HG03457 (cell line): ENCODE measurements at regions not wholly inside any gene's neighbourhood (a gene's known extent, or its start where the extent isn't known, plus 50 kb on each side); places are given as distances from the start of the nearest gene placed in this dataset.

Experiments
- ATAC-seq: cut with Tn5 transposase; IDR thresholded peaks from one replicate; pipeline ENCODE4 v1.9.1; 2021; ENCODE audit warnings: moderate number of reproducible peaks; ENCODE audit not compliant: unreplicated experiment

DNA sequence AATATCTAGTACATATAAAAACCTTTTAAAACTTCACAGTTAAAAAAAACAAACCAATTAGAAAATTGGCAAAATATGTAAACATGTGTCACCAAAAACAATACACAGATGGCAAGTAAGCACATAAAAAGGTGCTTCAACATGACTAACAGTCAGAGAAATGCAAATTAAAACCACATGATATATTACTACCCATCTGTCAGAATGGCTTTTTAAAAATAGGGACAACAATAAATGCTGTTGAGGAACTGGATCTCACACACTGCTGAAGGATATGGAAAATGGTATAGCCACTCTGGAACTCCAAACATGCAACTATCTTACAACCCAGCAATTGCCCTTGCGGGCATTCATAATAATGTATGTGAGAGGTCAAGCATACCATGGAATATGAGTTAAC is 1153.6 kb downstream of the FLRT2 start:
- no peak for ATAC-seq

DNA sequence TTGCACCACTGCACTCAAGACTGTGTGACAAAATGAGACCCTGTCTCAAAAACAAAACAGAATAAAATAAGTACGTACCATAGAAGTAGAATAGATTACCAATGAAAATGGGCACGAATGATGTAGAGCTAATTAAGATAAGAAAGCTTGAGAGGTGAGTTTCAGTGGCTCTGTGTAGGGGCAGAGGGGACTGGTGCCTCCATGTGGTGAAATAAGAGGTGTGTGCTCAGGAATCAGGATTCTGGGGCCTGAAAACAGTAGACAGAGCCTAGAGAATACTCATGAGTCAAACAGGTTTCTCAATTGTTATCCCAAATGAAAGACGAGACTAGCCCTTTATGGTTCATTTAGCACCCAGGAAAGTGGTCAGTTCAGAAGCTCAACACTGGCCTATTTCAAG is 1145.1 kb downstream of the FLRT2 start:
- ATAC-seq: no peak

DNA sequence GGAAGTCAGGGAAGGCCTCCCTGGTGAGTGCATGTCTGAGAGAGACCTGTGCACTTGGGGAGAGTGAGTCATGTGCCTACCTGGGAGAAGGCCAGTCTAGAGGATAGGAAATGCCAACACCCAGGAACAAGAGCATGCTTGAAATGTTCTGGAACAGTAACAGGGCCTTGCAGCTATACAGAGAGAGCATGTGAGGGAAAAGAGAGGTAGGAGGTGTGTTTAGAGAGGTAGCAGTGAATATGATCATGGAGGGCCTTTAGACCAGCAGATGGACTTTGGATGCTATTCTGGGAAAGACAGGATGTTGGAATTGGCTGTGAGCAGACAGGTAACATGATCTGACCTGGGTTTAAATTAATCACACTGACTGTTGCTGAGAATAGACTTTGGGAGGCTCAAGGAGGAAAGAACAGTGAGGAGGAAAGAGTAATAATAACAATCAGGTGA is 1143.6 kb downstream of the FLRT2 start:
- no peak for ATAC-seq

DNA sequence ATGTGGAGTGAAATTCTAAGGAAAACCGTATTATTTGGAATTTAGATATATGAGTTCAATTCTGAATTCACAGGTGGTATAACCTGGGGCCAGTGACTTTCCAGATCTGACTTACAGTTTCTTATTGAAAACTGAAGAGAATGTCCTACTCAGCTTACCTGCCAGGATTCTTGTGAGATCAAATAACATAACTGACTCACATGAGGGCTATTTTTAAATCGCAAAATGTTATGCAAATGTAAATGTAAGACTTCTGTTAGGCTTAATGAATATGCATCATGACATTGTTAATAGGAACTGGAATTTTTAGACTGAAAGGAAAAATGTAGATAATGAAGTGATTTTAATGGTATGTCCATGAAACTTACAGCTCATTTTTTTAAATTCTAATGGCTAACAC is 1142.1 kb downstream of the FLRT2 start:
- ATAC-seq: no peak

DNA sequence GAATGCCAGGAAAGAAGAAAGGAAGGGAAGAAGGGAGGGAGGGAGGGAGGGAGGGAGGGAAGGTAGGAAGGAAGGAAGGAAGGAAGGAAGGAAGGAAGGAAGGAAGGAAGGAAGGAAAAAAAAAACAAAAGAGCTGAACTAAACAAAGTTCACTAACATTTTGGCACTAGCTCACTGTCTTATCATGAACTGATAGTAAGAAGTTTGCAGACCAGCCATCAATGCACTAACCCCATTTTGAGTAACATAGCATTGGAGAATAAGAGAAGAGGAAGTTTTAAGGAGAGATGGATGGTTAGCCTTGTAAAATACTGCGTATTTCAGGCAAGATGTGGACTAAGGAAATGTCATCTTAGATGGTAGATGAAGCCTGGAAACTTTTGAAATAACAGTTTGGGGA is 1136.0 kb downstream of the FLRT2 start:
- ATAC-seq: no peak

DNA sequence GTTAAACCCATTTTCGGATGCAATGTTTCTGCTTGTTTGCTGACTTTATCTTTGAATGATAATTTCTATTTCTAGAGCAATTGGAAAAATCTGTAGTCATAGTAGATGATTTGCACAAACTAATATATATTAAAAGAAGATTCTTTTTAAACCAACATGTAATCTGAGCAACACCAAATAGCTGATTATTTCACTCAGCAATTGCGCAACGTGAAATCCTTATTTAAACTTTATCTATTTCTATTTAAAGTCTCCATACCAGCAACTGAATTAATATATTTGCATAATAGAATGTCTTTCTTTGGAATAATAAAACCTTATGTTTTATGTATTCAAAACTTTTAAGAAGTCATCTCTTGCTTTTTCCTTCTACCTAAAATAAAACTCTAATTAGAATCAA is 1132.4 kb downstream of the FLRT2 start:
- ATAC-seq: no peak

DNA sequence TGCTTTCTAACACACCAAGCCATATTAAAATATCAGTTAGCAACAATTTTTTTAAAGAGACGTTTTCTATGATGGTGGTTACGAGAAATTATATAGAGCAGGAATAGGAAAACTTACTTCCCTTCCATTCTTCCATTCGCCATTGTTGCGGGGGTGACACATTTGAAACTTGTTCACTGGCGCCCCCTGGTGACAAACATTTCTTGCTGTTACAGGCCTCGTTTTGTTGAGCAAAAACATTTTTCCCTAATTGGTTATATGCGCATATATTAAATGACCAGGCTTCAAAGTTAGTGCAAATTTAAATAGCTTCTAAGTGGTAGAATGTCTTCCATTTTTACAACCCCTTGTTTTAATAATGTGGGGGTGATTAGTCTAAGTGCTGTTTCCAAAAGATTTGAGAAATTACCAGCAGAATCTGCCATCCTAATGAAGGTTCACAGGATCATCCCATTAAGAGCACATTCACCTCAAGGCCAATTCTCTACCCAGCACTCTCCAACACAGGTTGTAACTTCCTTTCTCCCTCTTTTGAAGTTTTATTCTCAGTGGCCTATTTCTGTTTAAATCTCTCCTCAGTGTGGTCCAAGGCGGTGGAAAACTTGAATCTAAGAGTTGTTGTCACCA is 1124.7 kb downstream of the FLRT2 start:
- no peak for ATAC-seq

DNA sequence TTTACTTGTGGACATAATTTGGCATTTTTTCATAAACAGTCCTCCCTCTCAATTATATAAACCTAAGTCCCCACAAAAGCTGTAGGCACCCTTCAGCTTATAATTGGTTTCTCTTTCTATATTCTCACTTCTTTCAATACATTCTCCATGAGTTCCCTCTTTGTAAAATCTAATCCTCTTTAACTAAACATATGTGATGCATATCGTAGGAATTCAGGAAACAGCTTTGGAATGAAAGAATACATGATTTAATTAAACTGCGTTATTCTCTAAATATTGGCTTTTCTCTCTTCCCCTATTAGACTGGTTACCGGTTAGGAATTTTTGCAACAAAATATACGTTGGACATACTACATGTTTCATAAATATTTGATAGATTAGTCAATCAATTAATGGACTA is 1122.6 kb downstream of the FLRT2 start:
- ATAC-seq: no peak

DNA sequence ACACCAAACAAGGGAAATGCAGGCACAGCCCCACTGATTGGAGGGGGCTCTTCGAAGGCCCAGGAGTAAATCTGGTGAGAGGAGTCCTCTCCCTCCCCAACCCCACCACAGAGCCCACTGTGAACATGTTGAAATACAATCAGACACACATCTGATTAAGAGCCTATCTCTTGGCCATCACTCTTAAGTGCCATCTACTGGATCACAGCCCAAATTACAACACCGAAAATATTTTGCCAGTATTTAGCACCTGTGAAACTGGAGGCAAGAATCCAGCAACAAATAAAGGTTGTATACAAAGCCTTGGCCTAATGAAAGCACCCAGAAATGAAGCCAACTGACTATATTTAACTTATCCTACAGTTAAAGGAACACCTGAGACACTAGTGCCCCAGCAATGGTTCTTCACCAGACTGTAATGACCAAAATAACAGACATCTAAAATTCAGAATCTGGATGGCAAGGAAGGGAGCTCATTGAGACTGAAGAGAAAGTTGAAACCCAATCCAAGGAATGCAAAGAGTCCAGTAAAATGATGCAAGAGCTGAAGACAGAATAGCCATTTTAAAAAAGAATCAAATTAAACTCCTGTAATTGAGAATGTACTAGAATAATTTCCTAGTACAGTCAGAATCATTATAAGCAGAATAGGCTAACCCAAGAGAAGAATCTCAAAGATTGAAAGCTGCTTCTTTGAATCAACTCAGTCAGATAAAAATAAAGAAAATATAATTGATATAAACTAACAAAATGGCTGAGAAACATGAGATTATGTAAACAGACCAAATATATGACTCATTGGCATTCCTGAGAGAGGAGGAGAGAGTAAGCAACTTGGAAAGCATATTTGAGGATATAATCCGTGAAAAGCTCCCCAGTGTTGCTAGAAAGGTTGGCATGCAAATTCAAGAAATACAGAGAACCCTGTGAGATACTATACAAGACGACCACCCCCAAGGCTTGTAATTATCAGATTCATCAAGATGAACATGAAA is 1117.0 kb downstream of the FLRT2 start:
- no peak for ATAC-seq

DNA sequence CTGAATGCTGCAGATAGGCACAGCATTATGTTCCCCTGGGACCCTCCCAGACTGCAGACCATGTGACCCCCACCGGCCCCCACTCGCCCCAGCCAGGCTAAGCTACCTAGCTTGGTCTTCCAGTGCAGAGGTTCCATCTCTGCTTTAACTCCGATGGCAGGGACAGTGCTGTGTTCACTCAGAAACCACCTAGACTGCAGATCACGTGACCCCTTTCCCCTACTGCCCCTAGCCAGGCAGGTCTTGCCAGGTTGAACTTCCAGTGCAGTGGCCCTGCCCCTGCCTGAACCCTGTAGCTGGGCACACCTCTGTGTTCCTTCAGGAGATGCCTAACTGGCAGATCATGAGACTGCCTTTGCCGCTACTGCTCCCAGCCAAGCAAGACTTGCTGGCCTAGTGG is 1116.2 kb downstream of the FLRT2 start:
- ATAC-seq: no peak

DNA sequence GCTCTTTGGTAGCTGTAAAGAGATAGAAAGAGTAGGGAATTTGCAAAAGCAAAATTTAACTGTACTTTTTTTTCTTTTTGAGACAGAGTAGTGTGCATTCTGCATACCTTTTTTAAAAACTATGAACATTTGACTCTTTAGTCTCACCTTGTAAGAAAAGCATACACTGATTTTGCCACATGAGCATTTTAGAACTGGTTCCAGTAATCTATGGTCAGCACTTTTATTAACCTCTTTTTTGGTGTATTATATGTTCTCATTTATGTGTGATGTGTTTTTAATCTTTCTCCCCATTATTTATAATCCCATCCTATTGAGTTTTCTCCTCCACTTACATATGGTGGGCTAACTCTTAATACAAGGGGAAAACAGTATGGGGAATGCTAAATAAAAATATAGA is 1111.4 kb downstream of the FLRT2 start:
- no peak for ATAC-seq

DNA sequence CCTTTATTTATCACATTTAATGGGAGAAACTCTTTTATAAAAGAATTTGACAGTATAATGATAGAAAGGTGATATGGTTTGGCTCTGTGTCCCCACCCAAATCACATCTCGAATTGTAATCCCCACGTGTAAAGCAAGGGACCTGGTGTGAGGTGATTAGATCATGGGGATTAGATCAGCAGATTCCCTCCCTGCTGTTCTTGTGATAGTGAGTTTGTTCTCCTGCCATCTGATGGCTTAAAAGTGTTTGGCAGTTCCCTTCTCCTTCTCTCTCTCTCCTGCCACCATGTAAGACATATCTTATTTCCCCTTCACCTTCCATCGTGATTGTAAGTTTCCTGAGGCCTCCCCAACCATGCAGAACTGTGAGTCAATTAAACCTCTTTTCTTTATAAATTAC is 1110.3 kb downstream of the FLRT2 start:
- ATAC-seq: no peak

DNA sequence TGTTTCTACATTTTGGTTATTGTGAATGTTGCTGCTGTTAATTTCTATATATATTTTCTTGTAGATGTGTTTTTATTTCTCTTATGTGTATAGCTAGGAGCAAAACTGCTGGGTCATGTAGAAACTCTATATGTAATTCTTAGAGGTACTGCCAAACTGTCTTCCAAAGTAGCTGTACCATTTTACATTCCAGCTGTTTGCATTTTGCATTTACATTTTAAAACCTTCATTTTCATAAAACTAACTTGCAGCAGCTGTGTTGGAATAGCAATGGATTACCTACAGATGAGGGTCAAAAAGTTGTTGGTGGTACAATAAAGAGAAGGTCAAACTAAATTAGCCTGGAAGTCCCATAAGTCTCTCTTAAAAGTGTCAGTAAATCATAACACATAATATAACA is 1109.7 kb downstream of the FLRT2 start:
- no peak for ATAC-seq

DNA sequence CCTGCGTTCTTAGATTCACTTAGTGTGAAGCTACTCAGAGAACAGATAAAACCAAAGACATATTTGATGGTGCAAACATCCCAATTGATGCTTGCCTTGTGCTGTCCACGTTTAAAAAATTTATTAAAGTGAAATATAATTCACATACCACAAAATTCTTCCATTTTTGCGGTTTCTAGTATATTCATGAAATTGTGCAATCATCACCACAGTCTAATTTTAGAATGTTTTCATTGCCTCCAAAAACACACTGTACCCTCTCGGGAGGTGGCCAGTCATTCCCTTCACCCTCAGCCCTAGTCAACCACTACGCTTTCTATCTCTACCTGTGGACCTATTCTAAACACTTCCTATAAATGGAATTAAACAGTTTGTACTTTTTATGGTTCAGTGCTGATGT is 1109.2 kb downstream of the FLRT2 start:
- ATAC-seq: no peak

DNA sequence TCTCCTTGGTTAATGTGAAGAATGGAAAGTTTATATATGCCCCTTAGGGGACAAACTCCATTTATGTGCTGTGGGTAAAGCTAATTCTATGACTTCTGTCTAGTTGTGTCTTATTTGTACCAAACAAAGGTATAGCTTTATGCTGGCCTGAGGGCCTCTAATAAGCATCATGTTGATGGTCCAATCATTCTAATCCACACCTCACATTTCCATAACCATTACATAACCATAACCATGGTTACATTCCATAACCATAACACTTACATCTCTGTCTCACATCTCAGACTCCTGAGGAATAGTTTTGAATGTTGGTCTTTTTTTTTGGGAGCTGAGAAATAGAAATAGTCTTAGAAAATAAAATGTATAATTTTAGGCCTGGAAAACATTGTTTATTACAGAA is 1097.1 kb downstream of the FLRT2 start:
- ATAC-seq: no peak

DNA sequence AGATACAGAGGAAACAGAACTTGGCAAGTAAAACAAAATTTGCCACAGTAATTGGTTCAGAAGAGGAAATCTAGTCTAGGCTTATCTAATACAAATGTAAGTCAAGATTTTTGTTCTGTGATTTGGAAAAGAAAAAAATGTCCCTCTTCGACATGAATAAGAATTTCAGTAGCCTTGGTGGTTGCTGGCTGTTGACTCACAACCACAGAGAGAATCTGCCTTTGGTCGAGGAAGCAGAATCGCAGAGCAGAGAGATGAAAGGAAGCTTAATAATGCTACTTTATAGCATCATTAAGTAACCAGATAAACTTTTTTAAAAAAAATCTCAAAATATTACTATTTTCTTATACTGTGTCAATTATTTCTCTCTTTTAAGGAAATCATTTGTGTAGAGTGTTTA is 1096.6 kb downstream of the FLRT2 start:
- no peak for ATAC-seq

DNA sequence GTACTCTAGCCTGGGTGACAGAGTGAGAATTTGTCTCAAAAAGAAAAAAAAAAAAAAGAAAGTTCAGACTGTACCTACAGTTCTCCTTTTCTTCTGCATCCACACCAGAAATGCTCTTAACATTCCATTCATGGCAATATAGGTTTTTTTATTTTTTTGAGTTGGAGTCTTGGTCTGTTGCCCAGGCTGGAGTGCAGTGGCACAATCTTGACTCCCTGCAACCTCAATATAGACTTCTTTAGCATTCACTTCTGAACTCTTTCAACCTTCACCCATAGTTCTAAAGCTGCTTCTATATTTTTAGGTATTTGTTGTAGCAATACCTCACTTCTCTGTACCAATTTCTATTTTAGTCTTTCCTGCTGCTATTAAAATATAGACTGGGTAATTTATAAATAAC is 1095.7 kb downstream of the FLRT2 start:
- no peak for ATAC-seq

DNA sequence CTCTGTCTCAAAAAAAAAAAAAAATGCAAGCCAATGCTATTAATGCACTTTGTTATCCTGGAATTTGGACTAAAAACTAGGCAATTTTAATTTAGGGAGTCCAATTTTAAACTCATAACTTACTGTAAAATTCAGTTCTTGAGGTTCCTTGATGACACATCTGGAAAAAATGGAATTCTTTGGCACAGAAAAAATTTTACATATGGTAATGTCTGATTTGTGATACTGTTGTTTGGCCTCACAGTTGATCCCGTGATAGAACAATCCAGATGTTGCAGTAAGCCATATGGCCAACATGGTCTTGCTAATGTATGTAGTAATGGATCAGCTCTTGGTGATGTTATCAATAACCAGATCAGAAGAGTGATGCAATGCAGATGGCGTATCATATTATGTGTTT is 1089.8 kb downstream of the FLRT2 start:
- no peak for ATAC-seq

DNA sequence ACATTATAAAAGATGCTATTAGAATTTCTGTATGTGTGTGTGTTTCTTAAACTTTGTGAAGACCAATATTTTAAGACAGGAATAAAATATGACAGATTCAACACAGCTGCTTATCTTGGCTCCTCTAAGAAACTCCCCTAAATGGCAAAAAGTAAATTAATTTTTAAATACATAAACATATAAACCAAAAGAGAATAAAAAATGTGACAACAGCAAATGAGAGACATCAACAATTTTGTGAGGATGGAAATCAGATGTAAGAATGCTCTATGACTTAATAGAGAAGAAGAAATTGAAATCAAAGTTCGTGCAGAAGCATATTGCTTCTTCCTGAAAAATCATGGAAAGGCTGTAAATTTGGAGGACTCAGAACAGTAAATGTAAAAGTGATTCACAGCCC is 1083.8 kb downstream of the FLRT2 start:
- no peak for ATAC-seq

DNA sequence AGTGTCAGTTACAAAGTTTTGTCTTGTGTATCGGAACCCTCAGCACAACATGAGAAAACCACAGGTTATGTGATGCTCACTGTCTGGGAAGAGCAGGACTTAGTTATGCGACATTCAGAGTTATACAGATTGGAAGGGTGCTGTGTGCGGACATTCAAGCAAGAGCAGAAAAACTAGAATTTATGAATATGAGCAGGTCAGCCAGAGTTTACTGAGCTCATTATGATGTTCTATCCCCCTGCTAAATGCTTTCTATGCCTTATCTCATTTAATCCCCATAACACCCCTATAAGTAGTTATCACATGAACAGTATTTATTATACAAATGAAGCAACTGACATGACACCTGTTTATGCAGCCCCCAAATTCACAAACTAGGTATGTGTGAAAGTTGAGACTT is 1083.2 kb downstream of the FLRT2 start:
- ATAC-seq: no peak

DNA sequence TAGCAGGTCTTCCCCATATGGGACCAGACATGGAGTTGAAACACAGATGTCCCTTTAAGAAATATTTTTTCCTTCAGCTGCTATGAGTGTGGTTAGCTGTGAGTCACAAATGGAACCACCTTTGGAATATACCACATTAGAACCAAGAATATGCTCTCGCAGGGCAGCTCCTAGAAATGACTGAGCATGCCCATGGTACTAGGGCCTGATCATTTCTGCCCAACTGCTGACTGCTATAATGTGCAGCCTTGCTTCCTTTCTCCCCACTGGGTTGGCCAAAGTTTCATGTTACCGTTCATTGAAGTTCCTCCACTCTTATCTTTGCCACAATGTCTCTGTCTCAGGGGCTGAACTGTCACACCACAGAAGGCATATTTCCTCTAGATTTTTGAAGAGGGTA is 1074.6 kb downstream of the FLRT2 start:
- no peak for ATAC-seq

DNA sequence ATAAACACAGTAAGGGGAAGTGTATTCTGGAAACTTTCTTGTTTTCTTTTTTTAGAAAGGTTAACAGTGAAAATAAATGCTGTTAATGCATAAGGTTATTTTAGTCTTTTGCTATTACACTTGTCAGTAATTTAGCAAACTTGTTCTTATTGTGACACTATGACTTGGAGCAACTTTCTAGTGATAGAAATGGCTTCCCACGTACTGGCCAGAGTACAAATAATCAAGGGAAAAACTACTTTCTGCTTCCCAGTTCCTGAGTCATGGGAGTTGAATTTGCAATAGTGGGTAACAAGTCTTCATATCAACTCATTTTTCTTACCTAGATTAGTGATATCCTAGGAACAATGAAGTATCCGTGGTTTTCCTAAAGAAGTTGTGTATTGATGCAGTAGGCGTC is 1072.3 kb downstream of the FLRT2 start:
- ATAC-seq: no peak
